ENCODE measurements at regions not wholly inside any gene's neighbourhood (a gene's known extent, or its start where the extent isn't known, plus 50 kb on each side); places are given as distances from the start of the nearest gene placed in this dataset.

GRCh38 chr22:22811016-22812009 lies 76.3 kb upstream of the IGLL5 start:
- DNase-seq = no peak

- no peak for DNase-seq
These were observed 75.3 kb upstream of the IGLL5 start for GRCh38 chr22:22812031-22812905.

GRCh38 chr22:22813126-22814075 lies 74.2 kb upstream of the IGLL5 start:
- no peak for DNase-seq

- DNase-seq = no peak
These were observed 72.8 kb upstream of the IGLL5 start for GRCh38 chr22:22814666-22815396.

- DNase-seq = no peak
These were observed 72.0 kb upstream of the IGLL5 start for GRCh38 chr22:22815397-22816170.

GRCh38 chr22:22816171-22816514 lies 71.5 kb upstream of the IGLL5 start:
- DNase-seq = no peak

GRCh38 chr22:22816766-22817410 lies 70.7 kb upstream of the IGLL5 start:
- DNase-seq = no peak

GRCh38 chr22:22817468-22818201 lies 70.0 kb upstream of the IGLL5 start:
- DNase-seq = no peak

GRCh38 chr22:22818202-22818538 lies 69.4 kb upstream of the IGLL5 start:
- no peak for DNase-seq

GRCh38 chr22:22818861-22819855 lies 68.5 kb upstream of the IGLL5 start:
- peak; percentile 56 for DNase-seq

GRCh38 chr22:22820076-22820475 lies 67.5 kb upstream of the IGLL5 start:
- DNase-seq = no peak

- DNase-seq = peak; percentile 69
These were observed 67.0 kb upstream of the IGLL5 start for GRCh38 chr22:22820626-22821025.

GRCh38 chr22:22821340-22821739 lies 66.3 kb upstream of the IGLL5 start:
- DNase-seq = no peak

- DNase-seq = no peak
These were observed 65.5 kb upstream of the IGLL5 start for GRCh38 chr22:22822106-22822505.

- peak; percentile 26 for DNase-seq
These were observed 65.1 kb upstream of the IGLL5 start for GRCh38 chr22:22822553-22822952.

GRCh38 chr22:22823131-22823810 lies 64.3 kb upstream of the IGLL5 start:
- DNase-seq = no peak

GRCh38 chr22:22824340-22825212 lies 63.0 kb upstream of the IGLL5 start:
- DNase-seq = no peak

All from CD4-positive, alpha-beta T cell treated with Interleukin-17A for 1 hour (primary cell).